AG04450 (cell line): ENCODE measurements at regions not wholly inside any gene's neighbourhood (a gene's known extent, or its start where the extent isn't known, plus 50 kb on each side); places are given as distances from the start of the nearest gene placed in this dataset.

Experiments
- CTCF ChIA-PET: fragments of 300-600, 350-600 bp; formaldehyde crosslinking; extraction: SDS; loops from one replicate; lab custom pipeline; 2022; ENCODE audit warnings: antibody characterized with exemption, inconsistent platforms; lab: Charles Lee
- POLR2A ChIA-PET: fragments of 350-600 bp; formaldehyde crosslinking; extraction: SDS; loops from one replicate; lab custom pipeline; 2021; ENCODE audit warnings: antibody characterized with exemption, inconsistent platforms; lab: Yijun Ruan, JAX
- DNase-seq: peaks from one replicate; pipeline ENCODE4 v3.0.0-alpha.2; 2011; ENCODE audit warnings: low read depth, low spot score
- H3K27ac ChIP-seq: one replicate; pipeline ENCODE4 v1.5.1; 2012; ENCODE audit warnings: low read depth, low read length, control low read depth
- H3K27me3 ChIP-seq: one replicate; pipeline ENCODE4 v1.6.0; 2012; ENCODE audit warnings: low read length; ENCODE audit not compliant: control insufficient read depth, insufficient read depth
- H3K4me3 ChIP-seq: 2 replicates; pipeline ENCODE4 v1.5.1; 2011; ENCODE audit warnings: mild to moderate bottlenecking, low read depth, low read length, control low read depth
- H3K9me3 ChIP-seq: 2 replicates; pipeline ENCODE4 v1.5.1; 2012; ENCODE audit warnings: low read length; ENCODE audit not compliant: control insufficient read depth, insufficient read depth
- CTCF ChIP-seq: IDR thresholded peaks from 2 replicates; pipeline ENCODE4 v1.5.1; 2011; ENCODE audit warnings: low read depth, low read length, control low read depth, inconsistent platforms

- H3K9me3 ChIP-seq: no peaks in the 10 kb centered on the region
- no peak overlapping the region for H3K27ac ChIP-seq
- TF ChIP-seq CTCF: no peak
- ChIA-PET CTCF (no interaction called here), POLR2A (no interaction called here)
- no peaks in the 10 kb centered on the region for H3K27me3 ChIP-seq
- no peak overlapping the region for H3K4me3 ChIP-seq
- no peak for DNase-seq
Observed at GRCh38 chr4:83725336-83726085, 189.6 kb downstream of the GPAT3 start.

- Histone ChIP-seq H3K27me3 (no peaks in the 10 kb centered on the region), H3K27ac (no peak overlapping the region), H3K4me3 (no peak overlapping the region), H3K9me3 (no peaks in the 10 kb centered on the region)
- ChIA-PET CTCF (no interaction called here), POLR2A (no interaction called here)
- DNase-seq: no peak
- TF ChIP-seq CTCF: no peak
Observed at GRCh38 chr4:83724485-83725335, 188.8 kb downstream of the GPAT3 start.

GRCh38 chr4:83723609-83724008, 187.7 kb downstream of the GPAT3 start:
- TF ChIP-seq CTCF: no peak
- CTCF ChIA-PET: no interaction called here
- Histone ChIP-seq H3K4me3 (no peak overlapping the region), H3K27me3 (no peaks in the 10 kb centered on the region), H3K9me3 (no peaks in the 10 kb centered on the region), H3K27ac (no peak overlapping the region)
- POLR2A ChIA-PET: no interaction called here
- no peak for DNase-seq

GRCh38 chr4:83722730-83723269, 186.9 kb downstream of the GPAT3 start:
- Histone ChIP-seq H3K27ac (no peak overlapping the region), H3K4me3 (no peak overlapping the region), H3K27me3 (no peaks in the 10 kb centered on the region), H3K9me3 (no peaks in the 10 kb centered on the region)
- ChIA-PET CTCF (interaction anchor here (0.7 kb wide), 1 partner anchor 806 kb away, joined by 3 read pairs; no protein-coding TSS in a partner anchor), POLR2A (no interaction called here)
- no peak for DNase-seq
- TF ChIP-seq CTCF: no peak

GRCh38 chr4:83716874-83717273, 181.0 kb downstream of the GPAT3 start:
- no peaks in the 10 kb centered on the region for H3K9me3 ChIP-seq
- no peak overlapping the region for H3K4me3 ChIP-seq
- ChIA-PET POLR2A (no interaction called here), CTCF (no interaction called here)
- H3K27me3 ChIP-seq: no peaks in the 10 kb centered on the region
- no peak for DNase-seq
- no peak overlapping the region for H3K27ac ChIP-seq
- TF ChIP-seq CTCF: no peak
